Smooth muscle cell (in vitro differentiated cells): ENCODE measurements at regions not wholly inside any gene's neighbourhood (a gene's known extent, or its start where the extent isn't known, plus 50 kb on each side); places are given as distances from the start of the nearest gene placed in this dataset.

Experiments
- DNase-seq: peaks from one replicate; lab custom pipeline; 2025; ENCODE audit not compliant: unreplicated experiment; lab: John Stamatoyannopoulos, UW
- H2AFZ ChIP-seq: fragments of 200-600 bp; sonication (generic); 2 replicates; pipeline ENCODE4 v1.6.0; 2016; ENCODE audit warnings: antibody characterized with exemption, low read depth, mild to moderate bottlenecking
- H3F3A ChIP-seq: fragments of 200-600 bp; sonication (generic); 2 replicates; pipeline ENCODE4 v1.6.0; 2017; ENCODE audit warnings: antibody characterized with exemption, low read depth
- H3K27ac ChIP-seq: fragments of 200-600 bp; sonication (generic); 2 replicates; pipeline ENCODE4 v1.5.1; 2016; ENCODE audit warnings: low read depth, mild to moderate bottlenecking
- H3K27me3 ChIP-seq: fragments of 200-600 bp; sonication (generic); 2 replicates; pipeline ENCODE4 v1.6.1; 2016; ENCODE audit warnings: low read depth, mild to moderate bottlenecking
- H3K36me3 ChIP-seq: fragments of 200-600 bp; sonication (generic); 2 replicates; pipeline ENCODE4 v1.5.1; 2016; ENCODE audit warnings: low read depth
- H3K4me1 ChIP-seq: fragments of 200-600 bp; sonication (generic); 2 replicates; pipeline ENCODE4 v1.5.1; 2016; ENCODE audit warnings: low read depth
- H3K4me2 ChIP-seq: fragments of 200-600 bp; sonication (generic); 2 replicates; pipeline ENCODE4 v1.6.0; 2016; ENCODE audit warnings: mild to moderate bottlenecking
- H3K4me3 ChIP-seq: fragments of 200-600 bp; sonication (generic); 2 replicates; pipeline ENCODE4 v1.5.1; 2016; ENCODE audit warnings: mild to moderate bottlenecking
- H3K79me2 ChIP-seq: fragments of 200-600 bp; sonication (generic); 2 replicates; pipeline ENCODE4 v1.6.0; 2016; ENCODE audit warnings: low read depth, mild to moderate bottlenecking
- H3K9ac ChIP-seq: fragments of 200-600 bp; sonication (generic); 2 replicates; pipeline ENCODE4 v1.6.0; 2016; ENCODE audit warnings: low read depth
- H3K9me3 ChIP-seq: fragments of 200-600 bp; sonication (generic); replicated peaks from 2 replicates; pipeline ENCODE4 v1.5.1; 2016; ENCODE audit warnings: low read depth
- H4K20me1 ChIP-seq: fragments of 200-600 bp; sonication (generic); 2 replicates; pipeline ENCODE4 v1.6.0; 2016; ENCODE audit warnings: low read depth
- WGBS: methylation state at CpG from one replicate; pipeline ENCODE4 v1.1.7; 2016; ENCODE audit warnings: low lambda C conversion rate; 5-methylcytosine and 5-hydroxymethylcytosine counted together
- TF ChIP-seq, protein P1 (sequence below): fragments of 200-600 bp; sonication (generic); IDR thresholded peaks from 2 replicates; pipeline ENCODE4 v1.5.1; 2017; ENCODE audit warnings: borderline replicate concordance, mild to moderate bottlenecking, antibody characterized with exemption; ENCODE audit not compliant: insufficient read depth, poor library complexity, severe bottlenecking

DNA sequence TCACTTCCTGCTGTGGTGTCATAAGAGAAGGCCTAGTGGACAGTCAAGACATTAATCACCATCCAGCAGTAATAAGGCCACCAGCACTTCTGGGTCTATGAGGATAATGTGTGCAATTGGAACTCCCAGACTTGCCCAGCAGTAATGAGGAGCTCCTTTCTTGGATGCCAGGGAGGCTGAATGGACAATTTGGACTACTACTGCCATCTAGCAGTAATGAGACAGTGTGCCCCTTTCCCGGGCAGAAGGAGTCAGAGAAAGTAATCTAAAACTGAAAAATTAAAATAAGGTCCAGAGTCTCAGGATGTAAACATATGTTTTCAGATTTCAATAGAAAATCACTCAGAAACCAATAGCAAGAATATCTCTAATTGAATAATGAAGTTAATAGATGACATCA is 400.4 kb downstream of the CDC14C start:
- Histone ChIP-seq H3K36me3 (no peaks in the 10 kb centered on the region), H3F3A (no peaks in the 10 kb centered on the region), H3K4me3 (no peak overlapping the region), H3K79me2 (no peaks in the 10 kb centered on the region), H3K9ac (no peak overlapping the region), H2AFZ (no peak overlapping the region), H4K20me1 (no peaks in the 10 kb centered on the region), H3K27me3 (no peaks in the 10 kb centered on the region), H3K4me2 (no peak overlapping the region), H3K27ac (no peak overlapping the region), H3K9me3 (no peaks in the 10 kb centered on the region), H3K4me1 (no peaks in the 10 kb centered on the region)
- WGBS = 79% methylated on average over 1 of the region's 1 CpG
- TF ChIP-seq, protein P1, sequence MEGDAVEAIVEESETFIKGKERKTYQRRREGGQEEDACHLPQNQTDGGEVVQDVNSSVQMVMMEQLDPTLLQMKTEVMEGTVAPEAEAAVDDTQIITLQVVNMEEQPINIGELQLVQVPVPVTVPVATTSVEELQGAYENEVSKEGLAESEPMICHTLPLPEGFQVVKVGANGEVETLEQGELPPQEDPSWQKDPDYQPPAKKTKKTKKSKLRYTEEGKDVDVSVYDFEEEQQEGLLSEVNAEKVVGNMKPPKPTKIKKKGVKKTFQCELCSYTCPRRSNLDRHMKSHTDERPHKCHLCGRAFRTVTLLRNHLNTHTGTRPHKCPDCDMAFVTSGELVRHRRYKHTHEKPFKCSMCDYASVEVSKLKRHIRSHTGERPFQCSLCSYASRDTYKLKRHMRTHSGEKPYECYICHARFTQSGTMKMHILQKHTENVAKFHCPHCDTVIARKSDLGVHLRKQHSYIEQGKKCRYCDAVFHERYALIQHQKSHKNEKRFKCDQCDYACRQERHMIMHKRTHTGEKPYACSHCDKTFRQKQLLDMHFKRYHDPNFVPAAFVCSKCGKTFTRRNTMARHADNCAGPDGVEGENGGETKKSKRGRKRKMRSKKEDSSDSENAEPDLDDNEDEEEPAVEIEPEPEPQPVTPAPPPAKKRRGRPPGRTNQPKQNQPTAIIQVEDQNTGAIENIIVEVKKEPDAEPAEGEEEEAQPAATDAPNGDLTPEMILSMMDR = no peak
- no peak for DNase-seq

DNA sequence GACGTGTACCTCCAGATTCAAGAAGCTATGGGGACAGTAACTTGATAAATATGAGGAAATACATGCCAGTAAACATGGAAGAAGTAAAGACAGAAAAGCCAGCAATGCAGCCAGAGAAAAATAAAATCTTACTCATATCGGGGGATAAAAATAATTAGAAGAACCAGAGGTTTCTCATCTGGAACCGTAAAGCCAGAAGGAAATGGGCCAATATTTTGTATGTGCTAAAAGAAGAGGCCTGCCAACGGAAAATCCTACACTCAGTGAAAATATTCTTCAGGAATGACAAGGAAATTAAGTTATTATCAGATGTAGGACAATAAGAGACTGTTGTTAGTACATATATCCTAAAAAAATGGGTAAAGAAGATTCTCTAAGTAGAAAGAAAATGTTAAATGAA is 401.2 kb downstream of the CDC14C start:
- no peak for DNase-seq
- Histone ChIP-seq H4K20me1 (no peaks in the 10 kb centered on the region), H3K36me3 (no peaks in the 10 kb centered on the region), H3K27ac (no peak overlapping the region), H3K4me1 (no peaks in the 10 kb centered on the region), H3K79me2 (no peaks in the 10 kb centered on the region), H3F3A (no peaks in the 10 kb centered on the region), H3K27me3 (no peaks in the 10 kb centered on the region), H3K9me3 (no peaks in the 10 kb centered on the region), H3K4me3 (no peak overlapping the region), H3K9ac (no peak overlapping the region), H3K4me2 (no peak overlapping the region), H2AFZ (no peak overlapping the region)
- TF ChIP-seq, protein P1 = no peak
- WGBS = 86% methylated on average over 4 of the region's 4 CpGs

DNA sequence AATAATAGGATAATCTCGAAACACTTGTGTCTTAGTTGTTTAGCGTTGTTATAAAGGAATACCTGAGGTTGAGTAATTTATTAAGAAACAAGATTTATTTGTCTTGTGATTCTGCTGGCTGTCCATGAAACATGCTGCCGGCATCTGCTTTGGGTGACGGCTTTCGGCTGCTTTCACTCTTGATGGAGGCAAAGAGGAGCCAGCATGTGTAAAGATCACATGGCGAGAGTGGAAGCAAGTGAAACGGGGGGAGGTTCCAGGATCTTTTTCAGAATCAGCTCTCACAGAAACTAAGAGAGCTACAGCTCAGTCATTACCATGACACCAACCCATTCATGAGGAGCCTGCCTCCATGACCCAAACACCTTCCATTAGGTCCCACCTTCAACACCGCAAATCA is 402.8 kb downstream of the CDC14C start:
- TF ChIP-seq, protein P1 = no peak

DNA sequence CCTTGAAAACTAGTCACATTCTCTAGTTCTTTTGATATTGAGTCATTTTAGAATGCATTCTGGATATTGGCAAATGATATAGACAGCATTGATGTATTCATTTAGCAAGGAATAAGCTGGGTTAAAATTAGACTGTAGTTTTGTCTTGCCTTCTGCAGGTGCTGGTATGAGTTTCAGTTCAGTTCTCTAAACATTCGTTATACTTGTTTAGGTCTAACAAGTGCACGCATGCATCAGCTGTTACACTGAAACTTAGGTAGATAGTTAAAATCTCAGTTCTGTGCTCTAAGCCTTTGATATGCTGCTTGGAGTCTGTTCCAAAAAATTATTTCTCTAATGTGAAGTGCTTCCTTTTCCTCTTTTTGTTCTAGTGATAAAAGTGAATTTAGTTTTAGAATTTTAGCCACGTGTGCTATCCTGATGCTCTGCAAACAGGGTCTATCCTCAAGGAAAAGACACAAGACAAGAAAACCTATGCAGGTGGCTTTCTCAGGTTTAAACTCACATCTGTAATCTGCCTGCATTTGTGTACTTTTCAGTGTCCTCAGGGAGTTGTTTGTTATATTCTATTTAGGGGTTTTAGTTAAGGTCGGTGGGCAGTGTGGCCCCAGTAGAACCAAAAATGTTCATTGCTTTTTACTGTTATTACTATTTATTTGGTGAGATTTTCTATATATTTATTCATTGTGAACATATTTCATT is 409.0 kb downstream of the CDC14C start:
- Histone ChIP-seq H3K4me1 (no peaks in the 10 kb centered on the region), H3K9me3 (no peaks in the 10 kb centered on the region), H3K27ac (no peak overlapping the region), H3K9ac (no peak overlapping the region), H3F3A (no peaks in the 10 kb centered on the region), H3K79me2 (no peaks in the 10 kb centered on the region), H3K27me3 (no peaks in the 10 kb centered on the region), H3K4me2 (no peak overlapping the region), H2AFZ (no peak overlapping the region), H3K4me3 (no peak overlapping the region), H4K20me1 (no peaks in the 10 kb centered on the region), H3K36me3 (no peaks in the 10 kb centered on the region)
- TF ChIP-seq, protein P1 = no peak
- DNase-seq = no peak
- WGBS = 95% methylated on average over 4 of the region's 4 CpGs

More for the DNA sequence above, 402.8 kb downstream of the CDC14C start:
- H3K36me3 ChIP-seq = no peaks in the 10 kb centered on the region
- H3F3A ChIP-seq = no peaks in the 10 kb centered on the region
- no peak overlapping the region for H3K9ac ChIP-seq
- no peak overlapping the region for H3K4me2 ChIP-seq
- WGBS = 95% methylated on average over 8 of the region's 8 CpGs
- H2AFZ ChIP-seq = no peak overlapping the region
- no peaks in the 10 kb centered on the region for H3K79me2 ChIP-seq
- H3K27ac ChIP-seq = no peak overlapping the region
- no peaks in the 10 kb centered on the region for H3K27me3 ChIP-seq
- H4K20me1 ChIP-seq = no peaks in the 10 kb centered on the region
- no peak overlapping the region for H3K4me3 ChIP-seq
- H3K4me1 ChIP-seq = no peaks in the 10 kb centered on the region
- H3K9me3 ChIP-seq = no peaks in the 10 kb centered on the region
- no peak for DNase-seq
